ENCODE measurements at regions not wholly inside any gene's neighbourhood (a gene's known extent, or its start where the extent isn't known, plus 50 kb on each side); places are given as distances from the start of the nearest gene placed in this dataset.

DNA sequence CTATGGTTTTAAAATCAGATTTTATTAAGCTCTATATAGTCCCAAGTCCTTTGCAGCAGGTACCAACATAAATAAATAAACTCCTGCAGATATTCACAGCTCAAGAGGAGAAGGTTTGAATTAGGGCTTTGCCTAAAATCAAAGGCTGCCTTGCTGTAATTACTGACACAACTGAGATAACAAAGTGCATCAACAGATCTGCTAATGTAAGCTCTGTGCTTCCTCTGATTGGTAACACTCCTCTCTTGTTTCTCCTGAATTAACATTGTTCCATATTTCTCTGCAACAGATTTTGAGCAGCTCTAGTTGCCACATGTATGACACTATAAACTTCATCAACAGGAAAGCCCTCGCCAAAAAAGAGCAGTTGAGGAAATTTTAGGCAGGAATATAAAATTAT is 193.6 kb downstream of the SLC39A8 start:
- TF ChIP-seq ZNF274 (IDR thresholded peaks at IDR 0.05; ENCODE audit: low read depth, low read length) (no peak), YY1 (IDR thresholded peaks at IDR 0.05; ENCODE audit: insufficient read depth, insufficient read length) (no peak)
